ENCODE measurements at regions not wholly inside any gene's neighbourhood (a gene's known extent, or its start where the extent isn't known, plus 50 kb on each side); places are given as distances from the start of the nearest gene placed in this dataset.
A peak's percentile ranks its signal among the peaks of the same experiment; 100 is the strongest.
"Not testable (repeated sequence)": the region's sequence is repeated elsewhere in the genome, so short reads cannot be mapped to it uniquely, and the experiment has no call there.

- DNase-seq (ENCODE audit: extremely low read depth, low read depth), result no peak
These were observed 129.6 kb upstream of the TNRC6C start for GRCh38 chr17:77828749-77829539.

- no peak for DNase-seq (ENCODE audit: extremely low read depth, low read depth)
These were observed 128.4 kb upstream of the TNRC6C start for GRCh38 chr17:77829843-77830799.

- DNase-seq (ENCODE audit: extremely low read depth, low read depth), result no peak
These were observed 127.6 kb upstream of the TNRC6C start for GRCh38 chr17:77830816-77831473.

- no peak for DNase-seq (ENCODE audit: extremely low read depth, low read depth)
These were observed 126.9 kb upstream of the TNRC6C start for GRCh38 chr17:77831474-77832179.

GRCh38 chr17:77832180-77832560, 126.3 kb upstream of the TNRC6C start:
- no peak for DNase-seq (ENCODE audit: extremely low read depth, low read depth)

GRCh38 chr17:77833769-77834168, 124.7 kb upstream of the TNRC6C start:
- no peak for DNase-seq (ENCODE audit: extremely low read depth, low read depth)

GRCh38 chr17:77834170-77835115, 124.1 kb upstream of the TNRC6C start:
- DNase-seq (ENCODE audit: extremely low read depth, low read depth), result peak; percentile 58

GRCh38 chr17:77836557-77837041, 121.9 kb upstream of the TNRC6C start:
- DNase-seq (ENCODE audit: extremely low read depth, low read depth), result peak; percentile 36

GRCh38 chr17:77837072-77837471, 121.4 kb upstream of the TNRC6C start:
- DNase-seq (ENCODE audit: extremely low read depth, low read depth), result not testable (repeated sequence)

- no peak for DNase-seq (ENCODE audit: extremely low read depth, low read depth)
These were observed 120.6 kb upstream of the TNRC6C start for GRCh38 chr17:77837917-77838316.

GRCh38 chr17:77838748-77839697, 119.5 kb upstream of the TNRC6C start:
- no peak for DNase-seq (ENCODE audit: extremely low read depth, low read depth)

GRCh38 chr17:77839698-77840512, 118.6 kb upstream of the TNRC6C start:
- DNase-seq (ENCODE audit: extremely low read depth, low read depth), result no peak

- no peak for DNase-seq (ENCODE audit: extremely low read depth, low read depth)
These were observed 117.9 kb upstream of the TNRC6C start for GRCh38 chr17:77840513-77841165.

GRCh38 chr17:77841742-77842527, 116.6 kb upstream of the TNRC6C start:
- no peak for DNase-seq (ENCODE audit: extremely low read depth, low read depth)

- no peak for DNase-seq (ENCODE audit: extremely low read depth, low read depth)
These were observed 115.9 kb upstream of the TNRC6C start for GRCh38 chr17:77842528-77843147.

All from NCI-H460 (cell line).